ENCODE measurements at regions not wholly inside any gene's neighbourhood (a gene's known extent, or its start where the extent isn't known, plus 50 kb on each side); places are given as distances from the start of the nearest gene placed in this dataset.

DNA sequence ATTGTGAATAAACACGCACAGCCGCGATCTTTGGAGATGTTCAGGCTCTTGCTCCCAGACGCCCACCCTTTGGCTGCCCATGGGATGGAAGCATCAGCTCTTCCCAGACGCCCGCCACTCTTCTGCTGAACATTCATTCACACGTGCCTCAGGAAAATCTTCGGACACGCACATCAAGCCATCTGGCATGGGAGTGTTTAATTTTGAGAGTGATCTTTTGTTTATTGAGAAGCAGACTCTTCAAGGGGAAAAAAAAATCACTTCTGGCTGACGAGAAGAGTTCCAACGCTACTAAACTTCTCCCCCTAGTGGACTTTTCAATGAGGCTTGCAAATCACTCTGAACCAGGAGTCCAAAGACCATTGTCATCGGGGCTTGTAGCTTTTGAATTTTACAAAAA lies 62.0 kb upstream of the NUDT7 start:
- DNase-seq (ENCODE audit: low read depth in 4 of 4, low spot score in 1 of 4), result no peak

DNA sequence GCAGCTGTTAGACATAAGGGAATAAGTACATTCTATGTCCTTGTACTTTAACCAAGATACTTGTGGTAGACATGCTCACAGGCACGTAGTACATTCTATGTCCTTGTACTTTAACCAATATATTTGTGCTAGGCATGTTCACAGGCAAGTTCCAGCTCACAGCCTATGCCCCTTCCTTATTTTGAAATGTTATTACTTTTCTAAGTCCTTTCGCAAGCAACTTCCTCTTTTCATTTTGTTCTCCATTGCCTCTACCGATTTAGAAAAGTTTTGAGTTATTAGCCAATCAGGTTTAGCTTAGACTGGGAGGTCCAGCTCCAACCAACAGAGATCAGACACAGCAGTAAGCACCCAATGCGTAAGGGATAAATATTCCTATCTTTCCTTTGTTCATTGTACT lies 60.1 kb upstream of the NUDT7 start:
- DNase-seq (ENCODE audit: low read depth in 4 of 4, low spot score in 1 of 4), result no peak

DNA sequence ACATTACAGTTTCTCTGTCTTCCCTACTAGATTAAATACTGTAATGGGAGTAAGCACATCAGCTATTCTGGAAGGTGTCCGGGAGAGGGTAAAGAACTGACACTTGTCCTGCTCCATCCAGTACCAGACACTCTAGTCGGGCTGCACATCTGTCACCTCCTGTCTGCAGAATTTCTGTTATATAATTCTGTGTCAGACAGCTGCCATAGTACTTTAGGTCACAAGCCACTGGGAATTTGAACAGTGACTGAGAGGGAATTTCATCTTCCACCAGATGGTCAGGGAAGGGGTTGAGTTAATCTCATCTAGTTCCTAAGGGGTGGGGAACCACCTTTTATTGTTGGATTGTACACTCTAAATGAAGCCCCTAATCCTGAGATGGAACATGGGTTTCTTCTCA lies 58.6 kb upstream of the NUDT7 start:
- no peak for DNase-seq (ENCODE audit: low read depth in 4 of 4, low spot score in 1 of 4)

DNA sequence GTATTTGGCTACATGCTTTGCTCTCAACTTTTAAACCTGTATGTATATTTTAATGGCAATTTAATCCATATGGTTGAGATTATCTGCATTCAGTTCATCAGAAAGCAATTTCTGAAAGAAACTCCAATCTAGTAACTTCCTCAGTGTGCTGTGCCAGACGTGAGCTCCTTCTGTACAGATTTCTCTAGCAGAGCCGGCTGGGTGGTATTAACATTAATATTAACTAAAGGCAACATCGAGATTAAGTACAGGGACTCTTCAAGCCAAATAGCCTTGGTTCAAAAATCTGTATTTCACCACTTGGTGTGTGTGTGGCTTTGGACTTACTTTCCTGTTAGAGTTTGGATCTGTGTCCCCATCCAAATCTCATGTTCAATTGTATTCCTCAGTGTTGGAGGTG lies 55.5 kb upstream of the NUDT7 start:
- no peak for DNase-seq (ENCODE audit: low read depth in 4 of 4, low spot score in 1 of 4)

DNA sequence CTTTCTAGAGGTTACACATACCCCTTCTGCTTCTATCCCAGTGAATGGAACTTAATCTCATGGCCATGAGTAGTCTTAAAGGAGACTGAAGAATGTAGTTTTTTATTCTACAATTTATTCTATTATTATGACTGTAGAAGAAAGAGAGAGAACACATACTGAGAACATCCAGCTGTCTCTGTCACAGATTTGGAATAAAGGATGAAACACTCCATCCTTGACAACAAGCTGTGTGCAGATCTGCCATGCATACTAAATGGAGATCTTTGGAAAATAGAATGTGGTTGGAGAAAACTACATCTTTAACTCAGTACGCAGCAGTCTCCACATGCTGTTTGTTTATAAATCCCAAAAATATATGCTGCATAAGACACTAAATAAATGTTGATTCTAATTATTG lies 54.1 kb upstream of the NUDT7 start:
- DNase-seq (ENCODE audit: low read depth in 4 of 4, low spot score in 1 of 4), result no peak

DNA sequence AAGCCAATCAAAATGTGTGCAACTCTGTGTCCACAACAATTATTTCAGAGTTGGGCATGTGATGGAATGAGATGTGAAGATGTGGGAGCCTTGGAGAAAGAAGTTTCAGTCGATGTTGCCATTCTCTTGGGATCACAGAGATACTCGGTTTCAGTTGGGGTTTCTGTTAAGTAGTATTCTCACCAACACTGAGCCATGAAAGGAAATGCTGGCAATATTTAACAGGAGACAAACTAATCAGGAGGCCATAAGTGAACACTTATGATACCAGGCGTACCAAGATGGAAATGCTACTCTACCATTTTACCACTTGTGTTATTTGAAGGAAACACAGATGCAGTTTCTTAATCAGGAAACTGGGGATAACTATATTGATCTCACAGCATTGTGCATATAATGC lies 53.3 kb upstream of the NUDT7 start:
- DNase-seq (ENCODE audit: low read depth in 4 of 4, low spot score in 1 of 4), result no peak
